Activated CD4-positive, alpha-beta memory T cell treated with anti-CD3 and anti-CD28 coated beads for 36 hours (primary cell): ENCODE measurements at regions not wholly inside any gene's neighbourhood (a gene's known extent, or its start where the extent isn't known, plus 50 kb on each side); places are given as distances from the start of the nearest gene placed in this dataset.

ENCODE experiments used
- CTCF ChIA-PET: fragments of 350-600 bp; sonication (Branson Sonifier 250); formaldehyde crosslinking; loops from one replicate; lab custom pipeline; 2021; ENCODE audit warnings: antibody characterized with exemption, inconsistent platforms; lab: Charles Lee
- POLR2A ChIA-PET: fragments of 350-600 bp; sonication (Branson Sonifier 250); formaldehyde crosslinking; loops from one replicate; lab custom pipeline; 2021; ENCODE audit warnings: antibody characterized with exemption; lab: Charles Lee
- DNase-seq: peaks from one replicate; pipeline ENCODE4 v3.0.0-alpha.2; 2020
- H3K27ac Mint-ChIP-seq: one replicate; pipeline ENCODE4 v1.8.0; 2021; ENCODE audit warnings: mixed read lengths
- H3K27me3 Mint-ChIP-seq: one replicate; pipeline ENCODE4 v1.8.0; 2021; ENCODE audit warnings: mixed read lengths
- H3K36me3 Mint-ChIP-seq: one replicate; pipeline ENCODE4 v1.8.0; 2021; ENCODE audit warnings: mixed read lengths
- H3K4me1 Mint-ChIP-seq: one replicate; pipeline ENCODE4 v1.8.0; 2021; ENCODE audit warnings: low read depth, mixed read lengths
- H3K4me3 Mint-ChIP-seq: one replicate; pipeline ENCODE4 v1.8.0; 2021; ENCODE audit warnings: mild to moderate bottlenecking, mixed read lengths
- H3K9me3 Mint-ChIP-seq: one replicate; pipeline ENCODE4 v1.8.0; 2021; ENCODE audit warnings: mixed read lengths
- intact Hi-C: fragments of 100-400 bp; cut with micrococcal nuclease; formaldehyde crosslinking; loops from one replicate; pipeline ENCODE4 v1.15.1; 2023

- intact Hi-C loops: no loop called here
- Mint-ChIP-seq H3K4me3 (no peak overlapping the region), H3K27me3 (no peaks in the 10 kb centered on the region), H3K9me3 (no peaks in the 10 kb centered on the region), H3K4me1 (no peaks in the 10 kb centered on the region), H3K36me3 (no peaks in the 10 kb centered on the region), H3K27ac (no peak overlapping the region)
- DNase-seq: no peak
- CTCF ChIA-PET: no interaction called here
- POLR2A ChIA-PET: no interaction called here
Observed at GRCh38 chr7:124440081-124440480, 325.5 kb downstream of the GPR37 start.

- Mint-ChIP-seq H3K27me3 (no peaks in the 10 kb centered on the region), H3K36me3 (no peaks in the 10 kb centered on the region), H3K4me3 (no peak overlapping the region), H3K27ac (no peak overlapping the region), H3K9me3 (no peaks in the 10 kb centered on the region), H3K4me1 (no peaks in the 10 kb centered on the region)
- DNase-seq: no peak
- CTCF ChIA-PET: no interaction called here
- POLR2A ChIA-PET: no interaction called here
- intact Hi-C loops: no loop called here
Observed at GRCh38 chr7:124432009-124432578, 333.5 kb downstream of the GPR37 start.

GRCh38 chr7:124429923-124430322, 335.7 kb downstream of the GPR37 start:
- Mint-ChIP-seq H3K4me1 (no peaks in the 10 kb centered on the region), H3K27ac (no peak overlapping the region)
- DNase-seq: no peak

GRCh38 chr7:124428781-124429180, 336.8 kb downstream of the GPR37 start:
- DNase-seq: no peak
- Mint-ChIP-seq H3K4me3 (no peak overlapping the region), H3K4me1 (no peaks in the 10 kb centered on the region), H3K9me3 (no peaks in the 10 kb centered on the region), H3K36me3 (no peaks in the 10 kb centered on the region), H3K27me3 (no peaks in the 10 kb centered on the region), H3K27ac (no peak overlapping the region)
- ChIA-PET POLR2A (no interaction called here), CTCF (no interaction called here)
- intact Hi-C loops: no loop called here

More at GRCh38 chr7:124429923-124430322, 335.7 kb downstream of the GPR37 start:
- intact Hi-C loops: no loop called here
- Mint-ChIP-seq H3K9me3 (no peaks in the 10 kb centered on the region), H3K4me3 (no peak overlapping the region), H3K27me3 (no peaks in the 10 kb centered on the region), H3K36me3 (no peaks in the 10 kb centered on the region)
- ChIA-PET POLR2A (no interaction called here), CTCF (no interaction called here)

- H3K9me3 Mint-ChIP-seq: no peaks in the 10 kb centered on the region
- H3K4me3 Mint-ChIP-seq: no peak overlapping the region
- H3K4me1 Mint-ChIP-seq: no peaks in the 10 kb centered on the region
- intact Hi-C loops: no loop called here
- no peaks in the 10 kb centered on the region for H3K27me3 Mint-ChIP-seq
- no peaks in the 10 kb centered on the region for H3K36me3 Mint-ChIP-seq
- ChIA-PET CTCF (no interaction called here), POLR2A (no interaction called here)
- no peak overlapping the region for H3K27ac Mint-ChIP-seq
- DNase-seq: no peak
Observed at GRCh38 chr7:124426621-124427020, 339.0 kb downstream of the GPR37 start.

- ChIA-PET POLR2A (no interaction called here), CTCF (no interaction called here)
- Mint-ChIP-seq H3K27ac (no peak overlapping the region), H3K4me3 (no peak overlapping the region), H3K27me3 (no peaks in the 10 kb centered on the region), H3K4me1 (no peaks in the 10 kb centered on the region), H3K36me3 (no peaks in the 10 kb centered on the region), H3K9me3 (no peaks in the 10 kb centered on the region)
- no peak for DNase-seq
- intact Hi-C loops: no loop called here
Observed at GRCh38 chr7:124423863-124424262, 341.7 kb downstream of the GPR37 start.

GRCh38 chr7:124422081-124422480, 343.5 kb downstream of the GPR37 start:
- intact Hi-C loops: no loop called here
- CTCF ChIA-PET: no interaction called here
- no peak for DNase-seq
- POLR2A ChIA-PET: no interaction called here
- Mint-ChIP-seq H3K27me3 (no peaks in the 10 kb centered on the region), H3K4me3 (no peak overlapping the region), H3K36me3 (no peaks in the 10 kb centered on the region), H3K4me1 (no peaks in the 10 kb centered on the region), H3K27ac (no peak overlapping the region), H3K9me3 (no peaks in the 10 kb centered on the region)

GRCh38 chr7:124420367-124420766, 345.2 kb downstream of the GPR37 start:
- Mint-ChIP-seq H3K9me3 (no peaks in the 10 kb centered on the region), H3K27ac (no peak overlapping the region), H3K4me3 (no peak overlapping the region), H3K36me3 (no peaks in the 10 kb centered on the region), H3K4me1 (no peaks in the 10 kb centered on the region), H3K27me3 (no peaks in the 10 kb centered on the region)
- ChIA-PET CTCF (no interaction called here), POLR2A (no interaction called here)
- DNase-seq: no peak
- intact Hi-C loops: no loop called here

- no peaks in the 10 kb centered on the region for H3K36me3 Mint-ChIP-seq
- POLR2A ChIA-PET: no interaction called here
- DNase-seq: no peak
Observed at GRCh38 chr7:124413029-124413428, 352.6 kb downstream of the GPR37 start.

GRCh38 chr7:124412531-124412930, 353.1 kb downstream of the GPR37 start:
- POLR2A ChIA-PET: no interaction called here
- H3K27ac Mint-ChIP-seq: no peak overlapping the region
- no peaks in the 10 kb centered on the region for H3K27me3 Mint-ChIP-seq
- no peaks in the 10 kb centered on the region for H3K9me3 Mint-ChIP-seq
- H3K4me3 Mint-ChIP-seq: no peak overlapping the region
- intact Hi-C loops: no loop called here
- DNase-seq: no peak
- no peaks in the 10 kb centered on the region for H3K36me3 Mint-ChIP-seq
- CTCF ChIA-PET: no interaction called here
- no peaks in the 10 kb centered on the region for H3K4me1 Mint-ChIP-seq

More at GRCh38 chr7:124413029-124413428, 352.6 kb downstream of the GPR37 start:
- intact Hi-C loops: no loop called here
- no peak overlapping the region for H3K27ac Mint-ChIP-seq
- H3K9me3 Mint-ChIP-seq: no peaks in the 10 kb centered on the region
- H3K4me1 Mint-ChIP-seq: no peaks in the 10 kb centered on the region
- no peaks in the 10 kb centered on the region for H3K27me3 Mint-ChIP-seq
- H3K4me3 Mint-ChIP-seq: no peak overlapping the region
- CTCF ChIA-PET: no interaction called here

GRCh38 chr7:124411796-124412195, 353.8 kb downstream of the GPR37 start:
- DNase-seq: no peak
- ChIA-PET POLR2A (no interaction called here), CTCF (no interaction called here)
- no peak overlapping the region for H3K4me3 Mint-ChIP-seq
- intact Hi-C loops: no loop called here
- H3K27me3 Mint-ChIP-seq: no peaks in the 10 kb centered on the region
- no peaks in the 10 kb centered on the region for H3K4me1 Mint-ChIP-seq
- no peak overlapping the region for H3K27ac Mint-ChIP-seq
- H3K36me3 Mint-ChIP-seq: no peaks in the 10 kb centered on the region
- H3K9me3 Mint-ChIP-seq: no peaks in the 10 kb centered on the region

- Mint-ChIP-seq H3K27ac (no peak overlapping the region), H3K36me3 (no peaks in the 10 kb centered on the region), H3K4me3 (no peak overlapping the region), H3K9me3 (no peaks in the 10 kb centered on the region), H3K27me3 (no peaks in the 10 kb centered on the region), H3K4me1 (no peaks in the 10 kb centered on the region)
- CTCF ChIA-PET: no interaction called here
- no peak for DNase-seq
- intact Hi-C loops: no loop called here
- POLR2A ChIA-PET: no interaction called here
Observed at GRCh38 chr7:124403587-124403986, 362.0 kb downstream of the GPR37 start.

- Mint-ChIP-seq H3K27ac (no peak overlapping the region), H3K9me3 (no peaks in the 10 kb centered on the region), H3K4me3 (no peak overlapping the region), H3K4me1 (no peaks in the 10 kb centered on the region), H3K27me3 (no peaks in the 10 kb centered on the region), H3K36me3 (no peaks in the 10 kb centered on the region)
- ChIA-PET CTCF (no interaction called here), POLR2A (no interaction called here)
- intact Hi-C loops: no loop called here
- no peak for DNase-seq
Observed at GRCh38 chr7:124403112-124403511, 362.5 kb downstream of the GPR37 start.
